ENCODE measurements at regions not wholly inside any gene's neighbourhood (a gene's known extent, or its start where the extent isn't known, plus 50 kb on each side); places are given as distances from the start of the nearest gene placed in this dataset.
"Not testable (repeated sequence)": the region's sequence is repeated elsewhere in the genome, so short reads cannot be mapped to it uniquely, and the experiment has no call there.

DNA sequence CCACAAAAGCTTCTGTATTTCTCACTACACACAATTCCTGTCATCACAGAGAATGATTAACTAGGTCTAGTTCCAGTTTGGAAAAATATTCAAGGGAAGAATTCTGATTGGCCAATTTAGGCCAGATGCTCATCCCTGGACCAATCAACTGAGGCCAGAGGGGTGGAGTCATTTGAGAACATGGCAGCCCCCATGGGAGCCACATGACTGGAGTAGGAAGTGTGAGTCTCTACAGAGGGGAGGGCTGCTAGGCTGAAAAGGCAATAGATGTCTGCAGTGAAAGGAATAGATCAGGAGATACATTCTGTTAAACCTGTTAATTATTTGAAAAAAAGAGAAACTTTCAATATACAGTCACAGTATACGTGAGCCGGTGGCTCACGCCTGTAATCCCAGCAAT, 125.2 kb downstream of the UNC93B1 start:
- TF ChIP-seq, protein P1, sequence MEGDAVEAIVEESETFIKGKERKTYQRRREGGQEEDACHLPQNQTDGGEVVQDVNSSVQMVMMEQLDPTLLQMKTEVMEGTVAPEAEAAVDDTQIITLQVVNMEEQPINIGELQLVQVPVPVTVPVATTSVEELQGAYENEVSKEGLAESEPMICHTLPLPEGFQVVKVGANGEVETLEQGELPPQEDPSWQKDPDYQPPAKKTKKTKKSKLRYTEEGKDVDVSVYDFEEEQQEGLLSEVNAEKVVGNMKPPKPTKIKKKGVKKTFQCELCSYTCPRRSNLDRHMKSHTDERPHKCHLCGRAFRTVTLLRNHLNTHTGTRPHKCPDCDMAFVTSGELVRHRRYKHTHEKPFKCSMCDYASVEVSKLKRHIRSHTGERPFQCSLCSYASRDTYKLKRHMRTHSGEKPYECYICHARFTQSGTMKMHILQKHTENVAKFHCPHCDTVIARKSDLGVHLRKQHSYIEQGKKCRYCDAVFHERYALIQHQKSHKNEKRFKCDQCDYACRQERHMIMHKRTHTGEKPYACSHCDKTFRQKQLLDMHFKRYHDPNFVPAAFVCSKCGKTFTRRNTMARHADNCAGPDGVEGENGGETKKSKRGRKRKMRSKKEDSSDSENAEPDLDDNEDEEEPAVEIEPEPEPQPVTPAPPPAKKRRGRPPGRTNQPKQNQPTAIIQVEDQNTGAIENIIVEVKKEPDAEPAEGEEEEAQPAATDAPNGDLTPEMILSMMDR (IDR thresholded peaks at IDR 0.05), result not testable (repeated sequence)
- TF ChIP-seq POLR2A (IDR thresholded peaks at IDR 0.05), result not testable (repeated sequence)

Measured in esophagus squamous epithelium (tissue), 4 donors.